ENCODE measurements at regions not wholly inside any gene's neighbourhood (a gene's known extent, or its start where the extent isn't known, plus 50 kb on each side); places are given as distances from the start of the nearest gene placed in this dataset.

DNA sequence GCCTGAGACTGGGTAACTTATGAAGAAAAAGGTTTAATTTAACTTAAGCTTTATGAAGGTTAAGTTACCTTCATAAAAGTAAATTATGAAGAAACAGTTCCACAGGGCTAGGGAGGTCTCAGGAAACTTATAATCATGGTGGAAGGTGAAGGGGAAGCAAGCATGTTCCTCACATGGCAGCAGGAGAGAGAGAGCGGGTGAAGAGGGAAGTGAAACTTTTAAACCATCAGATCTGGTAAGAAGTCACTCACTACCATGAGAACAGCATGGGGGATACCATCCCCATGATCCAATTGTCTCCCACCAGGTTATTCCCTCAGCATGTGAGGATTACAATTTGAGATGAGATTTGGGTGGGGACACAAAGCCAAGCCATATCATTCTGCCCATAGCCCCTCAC lies 944.7 kb upstream of the NDST4 start:
- TF ChIP-seq, protein P1, sequence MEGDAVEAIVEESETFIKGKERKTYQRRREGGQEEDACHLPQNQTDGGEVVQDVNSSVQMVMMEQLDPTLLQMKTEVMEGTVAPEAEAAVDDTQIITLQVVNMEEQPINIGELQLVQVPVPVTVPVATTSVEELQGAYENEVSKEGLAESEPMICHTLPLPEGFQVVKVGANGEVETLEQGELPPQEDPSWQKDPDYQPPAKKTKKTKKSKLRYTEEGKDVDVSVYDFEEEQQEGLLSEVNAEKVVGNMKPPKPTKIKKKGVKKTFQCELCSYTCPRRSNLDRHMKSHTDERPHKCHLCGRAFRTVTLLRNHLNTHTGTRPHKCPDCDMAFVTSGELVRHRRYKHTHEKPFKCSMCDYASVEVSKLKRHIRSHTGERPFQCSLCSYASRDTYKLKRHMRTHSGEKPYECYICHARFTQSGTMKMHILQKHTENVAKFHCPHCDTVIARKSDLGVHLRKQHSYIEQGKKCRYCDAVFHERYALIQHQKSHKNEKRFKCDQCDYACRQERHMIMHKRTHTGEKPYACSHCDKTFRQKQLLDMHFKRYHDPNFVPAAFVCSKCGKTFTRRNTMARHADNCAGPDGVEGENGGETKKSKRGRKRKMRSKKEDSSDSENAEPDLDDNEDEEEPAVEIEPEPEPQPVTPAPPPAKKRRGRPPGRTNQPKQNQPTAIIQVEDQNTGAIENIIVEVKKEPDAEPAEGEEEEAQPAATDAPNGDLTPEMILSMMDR (IDR thresholded peaks at IDR 0.05), result no peak
- no peak for TF ChIP-seq POLR2A (IDR thresholded peaks at IDR 0.05)

Measured in heart left ventricle (tissue), 13 donors.